HEK293 (cell line): ENCODE measurements at regions not wholly inside any gene's neighbourhood (a gene's known extent, or its start where the extent isn't known, plus 50 kb on each side); places are given as distances from the start of the nearest gene placed in this dataset.

ENCODE experiments used
- CTCF ChIA-PET: fragments of 350-600 bp; formaldehyde crosslinking; extraction: SDS; loops from one replicate; lab custom pipeline; 2021; ENCODE audit warnings: antibody characterized with exemption; lab: Yijun Ruan, JAX
- POLR2A ChIA-PET: fragments of 300-600 bp; formaldehyde crosslinking; extraction: SDS; loops from one replicate; lab custom pipeline; 2020; ENCODE audit warnings: antibody characterized with exemption, inconsistent platforms; lab: Yijun Ruan, JAX
- H3K27ac ChIP-seq: fragments of 200-500 bp; sonication (Bioruptor generic); 2 replicates; pipeline ENCODE4 v1.5.1; 2014; ENCODE audit warnings: low read depth, low read length, control low read depth, inconsistent platforms; ENCODE audit errors: extremely low read depth
- H3K36me3 ChIP-seq, 2 experiments: fragments of 200-500 bp in 1 of 2; sonication (Bioruptor generic) in 1 of 2; 1 replicate in 1 of 2; 2 replicates in 1 of 2; pipeline ENCODE4 v1.5.1; 2014 to 2017; ENCODE audit warnings: inconsistent platforms in 2 of 2, low read length in 2 of 2; ENCODE audit not compliant: control insufficient read depth in 2 of 2, insufficient read depth in 1 of 2
- H3K4me1 ChIP-seq: fragments of 200-500 bp; sonication (Bioruptor generic); 2 replicates; pipeline ENCODE4 v1.5.1; 2014; ENCODE audit warnings: mild to moderate bottlenecking, low read length, inconsistent platforms; ENCODE audit not compliant: control insufficient read depth, insufficient read depth
- H3K4me3 ChIP-seq: 2 replicates; pipeline ENCODE4 v1.5.1; 2011; ENCODE audit warnings: low read depth, mild to moderate bottlenecking, control low read depth, low read length, moderate library complexity
- H3K9me3 ChIP-seq: fragments of 200-500 bp; sonication (Bioruptor generic); 2 replicates; pipeline ENCODE4 v1.5.1; 2014; ENCODE audit warnings: low read depth, low read length, inconsistent platforms; ENCODE audit not compliant: control insufficient read depth, insufficient read depth
- KLF9 ChIP-seq: fragments of 450-650 bp; formaldehyde crosslinking; IDR thresholded peaks from 2 replicates; pipeline ENCODE4 v1.5.1; 2016; ENCODE audit warnings: missing biosample characterization, missing genetic modification characterization, low read depth
- PBX3 ChIP-seq: sonication (generic); formaldehyde crosslinking; IDR thresholded peaks from 2 replicates; pipeline ENCODE4 v1.8.1; 2022; ENCODE audit warnings: mild to moderate bottlenecking, moderate library complexity, missing genetic modification reagents
- PRDM10 ChIP-seq: fragments of 450-650 bp; formaldehyde crosslinking; IDR thresholded peaks from 2 replicates; pipeline ENCODE4 v1.5.1; 2016; ENCODE audit warnings: missing biosample characterization, missing genetic modification characterization
- ZNF155 ChIP-seq: fragments of 450-650 bp; formaldehyde crosslinking; IDR thresholded peaks from 2 replicates; pipeline ENCODE4 v1.5.1; 2016; ENCODE audit warnings: missing biosample characterization, missing genetic modification characterization
- ZNF157 ChIP-seq: fragments of 450-650 bp; formaldehyde crosslinking; IDR thresholded peaks from 2 replicates; pipeline ENCODE4 v1.5.1; 2016; ENCODE audit warnings: missing biosample characterization, missing genetic modification characterization
- ZNF16 ChIP-seq: fragments of 450-650 bp; formaldehyde crosslinking; IDR thresholded peaks from 2 replicates; pipeline ENCODE4 v1.5.1; 2016; ENCODE audit warnings: low read depth, missing biosample characterization, missing genetic modification characterization
- ZNF2 ChIP-seq: fragments of 450-650 bp; formaldehyde crosslinking; IDR thresholded peaks from 2 replicates; pipeline ENCODE4 v1.5.1; 2016; ENCODE audit warnings: missing biosample characterization, missing genetic modification characterization
- ZNF362 ChIP-seq: fragments of 450-650 bp; formaldehyde crosslinking; IDR thresholded peaks from 2 replicates; pipeline ENCODE4 v1.5.1; 2016; ENCODE audit warnings: missing biosample characterization, missing genetic modification characterization
- ZNF518A ChIP-seq: fragments of 450-650 bp; formaldehyde crosslinking; conservative IDR thresholded peaks from 2 replicates; pipeline ENCODE4 v1.5.1; 2016; ENCODE audit warnings: low read depth, missing biosample characterization, missing genetic modification characterization
- ZNF549 ChIP-seq: fragments of 450-650 bp; IDR thresholded peaks from 2 replicates; pipeline ENCODE4 v1.5.1; 2018; ENCODE audit warnings: missing biosample characterization, missing genetic modification characterization, mild to moderate bottlenecking, inconsistent platforms, moderate library complexity
- ZNF571 ChIP-seq: fragments of 450-650 bp; formaldehyde crosslinking; IDR thresholded peaks from 2 replicates; pipeline ENCODE4 v1.5.0; 2017; ENCODE audit warnings: missing biosample characterization, missing genetic modification characterization
- ZNF624 ChIP-seq: fragments of 450-650 bp; formaldehyde crosslinking; IDR thresholded peaks from 2 replicates; pipeline ENCODE4 v1.5.1; 2017; ENCODE audit warnings: missing biosample characterization, missing genetic modification characterization
- ZNF658 ChIP-seq: fragments of 450-650 bp; formaldehyde crosslinking; IDR thresholded peaks from 2 replicates; pipeline ENCODE4; 2016; ENCODE audit warnings: missing biosample characterization, missing genetic modification characterization
- ZNF670 ChIP-seq: fragments of 450-650 bp; formaldehyde crosslinking; IDR thresholded peaks from 2 replicates; pipeline ENCODE4 v1.5.1; 2016; ENCODE audit warnings: missing biosample characterization, missing genetic modification characterization, low read depth
- ZNF701 ChIP-seq: fragments of 450-650 bp; formaldehyde crosslinking; IDR thresholded peaks from 2 replicates; pipeline ENCODE4 v1.5.1; 2016; ENCODE audit warnings: missing biosample characterization, missing genetic modification characterization
- ZNF843 ChIP-seq: fragments of 450-650 bp; formaldehyde crosslinking; IDR thresholded peaks from 2 replicates; pipeline ENCODE4 v1.5.1; 2016; ENCODE audit warnings: missing biosample characterization, missing genetic modification characterization
- ZSCAN18 ChIP-seq: fragments of 450-650 bp; formaldehyde crosslinking; IDR thresholded peaks from 2 replicates; pipeline ENCODE4 v1.5.1; 2016; ENCODE audit warnings: missing biosample characterization, missing genetic modification characterization

GRCh38 chr6:21906826-21907225 is 313.3 kb downstream of the SOX4 start:
- Histone ChIP-seq H3K36me3 (no peaks in the 10 kb centered on the region), H3K27ac (no peak overlapping the region)
- CTCF ChIA-PET = interaction anchor here (0.6 to 1.1 kb wide), 2 partner anchors 20 to 29 kb away, joined by 3 to 5 read pairs; no protein-coding TSS in a partner anchor

More at GRCh38 chr6:21906826-21907225, 313.3 kb downstream of the SOX4 start:
- no peaks in the 10 kb centered on the region for H3K4me1 ChIP-seq
- H3K9me3 ChIP-seq = no peaks in the 10 kb centered on the region
- TF ChIP-seq ZNF549 (tag by site-specific recombination) (no peak), ZSCAN18 (tag by site-specific recombination) (no peak), ZNF155 (tag by site-specific recombination) (no peak), ZNF157 (tag by site-specific recombination) (no peak), ZNF624 (no peak), ZNF670 (tag by site-specific recombination) (no peak), ZNF843 (tag by site-specific recombination) (no peak), ZNF2 (tag by site-specific recombination) (no peak), ZNF658 (tag by site-specific recombination) (no peak), ZNF362 (tag by site-specific recombination) (no peak), ZNF16 (no peak), PRDM10 (no peak), ZNF571 (tag by site-specific recombination) (no peak), KLF9 (tag by site-specific recombination) (no peak), PBX3 (no peak), ZNF701 (tag by site-specific recombination) (no peak), ZNF518A (no peak)
- H3K4me3 ChIP-seq = no peak overlapping the region
- POLR2A ChIA-PET = no interaction called here
